ENCODE measurements at regions not wholly inside any gene's neighbourhood (a gene's known extent, or its start where the extent isn't known, plus 50 kb on each side); places are given as distances from the start of the nearest gene placed in this dataset.

DNA sequence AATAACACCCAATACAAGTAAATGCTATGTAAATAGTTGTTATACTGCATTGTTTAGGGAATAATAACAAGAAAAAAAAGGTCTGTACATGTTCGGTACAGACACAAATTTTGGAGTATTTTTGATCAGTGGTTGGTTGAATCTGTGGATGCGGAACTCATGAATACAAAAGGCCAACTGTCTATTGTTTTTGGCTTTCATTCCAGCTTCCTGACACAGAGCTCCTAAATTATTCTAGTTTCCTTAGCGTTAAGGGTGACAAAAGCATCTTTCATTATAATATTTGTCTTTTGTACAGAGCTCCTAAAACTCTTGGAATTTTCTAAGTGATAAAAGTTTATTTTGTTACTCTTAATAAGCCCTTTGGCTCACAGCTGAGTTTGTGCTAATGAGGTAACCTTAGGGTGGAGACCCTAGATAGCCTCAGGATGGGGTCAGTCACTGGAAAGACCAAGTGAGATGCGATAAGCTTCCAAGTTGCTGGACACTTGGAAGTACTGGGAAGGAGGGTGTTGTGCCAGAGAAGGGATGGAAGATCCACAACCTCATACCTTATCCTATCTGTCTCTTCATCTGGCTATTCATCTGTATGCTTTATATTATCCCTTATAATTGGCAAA lies 57.4 kb upstream of the PRRC2C start:
- TF ChIP-seq, protein P1, sequence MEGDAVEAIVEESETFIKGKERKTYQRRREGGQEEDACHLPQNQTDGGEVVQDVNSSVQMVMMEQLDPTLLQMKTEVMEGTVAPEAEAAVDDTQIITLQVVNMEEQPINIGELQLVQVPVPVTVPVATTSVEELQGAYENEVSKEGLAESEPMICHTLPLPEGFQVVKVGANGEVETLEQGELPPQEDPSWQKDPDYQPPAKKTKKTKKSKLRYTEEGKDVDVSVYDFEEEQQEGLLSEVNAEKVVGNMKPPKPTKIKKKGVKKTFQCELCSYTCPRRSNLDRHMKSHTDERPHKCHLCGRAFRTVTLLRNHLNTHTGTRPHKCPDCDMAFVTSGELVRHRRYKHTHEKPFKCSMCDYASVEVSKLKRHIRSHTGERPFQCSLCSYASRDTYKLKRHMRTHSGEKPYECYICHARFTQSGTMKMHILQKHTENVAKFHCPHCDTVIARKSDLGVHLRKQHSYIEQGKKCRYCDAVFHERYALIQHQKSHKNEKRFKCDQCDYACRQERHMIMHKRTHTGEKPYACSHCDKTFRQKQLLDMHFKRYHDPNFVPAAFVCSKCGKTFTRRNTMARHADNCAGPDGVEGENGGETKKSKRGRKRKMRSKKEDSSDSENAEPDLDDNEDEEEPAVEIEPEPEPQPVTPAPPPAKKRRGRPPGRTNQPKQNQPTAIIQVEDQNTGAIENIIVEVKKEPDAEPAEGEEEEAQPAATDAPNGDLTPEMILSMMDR (IDR thresholded peaks at IDR 0.05; ENCODE audit: low read length) = no peak
- no peak for TF ChIP-seq EZH2phosphoT487 (IDR thresholded peaks at IDR 0.05; ENCODE audit: low read length)

Measured in MM.1S (cell line).